ENCODE measurements at regions not wholly inside any gene's neighbourhood (a gene's known extent, or its start where the extent isn't known, plus 50 kb on each side); places are given as distances from the start of the nearest gene placed in this dataset.

- no peak for DNase-seq (ENCODE audit: low read depth, low spot score)
Observed at GRCh38 chr3:72213296-72214065, 428.5 kb upstream of the PROK2 start.

GRCh38 chr3:72212396-72212795, 427.4 kb upstream of the PROK2 start:
- no peak for DNase-seq (ENCODE audit: low read depth, low spot score)
- no peak overlapping the region for H3K27ac ChIP-seq

More at GRCh38 chr3:72213296-72214065, 428.5 kb upstream of the PROK2 start:
- H3K27ac ChIP-seq: no peak overlapping the region

GRCh38 chr3:72210261-72210660, 425.3 kb upstream of the PROK2 start:
- no peak for DNase-seq (ENCODE audit: low read depth, low spot score)
- H3K27ac ChIP-seq: no peak overlapping the region

GRCh38 chr3:72205297-72205826, 420.4 kb upstream of the PROK2 start:
- no peak overlapping the region for H3K27ac ChIP-seq
- DNase-seq (ENCODE audit: low read depth, low spot score): no peak

- no peak for DNase-seq (ENCODE audit: low read depth, low spot score)
- no peak overlapping the region for H3K27ac ChIP-seq
Observed at GRCh38 chr3:72204452-72204851, 419.5 kb upstream of the PROK2 start.

GRCh38 chr3:72203613-72204349, 418.8 kb upstream of the PROK2 start:
- DNase-seq (ENCODE audit: low read depth, low spot score): no peak
- no peak overlapping the region for H3K27ac ChIP-seq

- no peak for DNase-seq (ENCODE audit: low read depth, low spot score)
- no peak overlapping the region for H3K27ac ChIP-seq
Observed at GRCh38 chr3:72203105-72203504, 418.2 kb upstream of the PROK2 start.

GRCh38 chr3:72200332-72200731, 415.4 kb upstream of the PROK2 start:
- no peak for DNase-seq (ENCODE audit: low read depth, low spot score)
- H3K27ac ChIP-seq: no peak overlapping the region

GRCh38 chr3:72199530-72199929, 414.6 kb upstream of the PROK2 start:
- no peak overlapping the region for H3K27ac ChIP-seq
- no peak for DNase-seq (ENCODE audit: low read depth, low spot score)

GRCh38 chr3:72196377-72196929, 411.5 kb upstream of the PROK2 start:
- no peak for DNase-seq (ENCODE audit: low read depth, low spot score)
- H3K27ac ChIP-seq: no peak overlapping the region

GRCh38 chr3:72195895-72196294, 410.9 kb upstream of the PROK2 start:
- H3K27ac ChIP-seq: no peak overlapping the region
- no peak for DNase-seq (ENCODE audit: low read depth, low spot score)

GRCh38 chr3:72194458-72194857, 409.5 kb upstream of the PROK2 start:
- no peak for DNase-seq (ENCODE audit: low read depth, low spot score)
- H3K27ac ChIP-seq: no peak overlapping the region

- DNase-seq (ENCODE audit: low read depth, low spot score): no peak
- no peak overlapping the region for H3K27ac ChIP-seq
Observed at GRCh38 chr3:72193771-72194430, 409.0 kb upstream of the PROK2 start.

GRCh38 chr3:72192572-72192971, 407.6 kb upstream of the PROK2 start:
- no peak for DNase-seq (ENCODE audit: low read depth, low spot score)
- H3K27ac ChIP-seq: no peak overlapping the region

- no peak for DNase-seq (ENCODE audit: low read depth, low spot score)
- no peak overlapping the region for H3K27ac ChIP-seq
Observed at GRCh38 chr3:72191209-72191960, 406.4 kb upstream of the PROK2 start.

GRCh38 chr3:72190050-72190449, 405.1 kb upstream of the PROK2 start:
- no peak overlapping the region for H3K27ac ChIP-seq
- DNase-seq (ENCODE audit: low read depth, low spot score): no peak

GRCh38 chr3:72189339-72189738, 404.4 kb upstream of the PROK2 start:
- H3K27ac ChIP-seq: no peak overlapping the region
- no peak for DNase-seq (ENCODE audit: low read depth, low spot score)

GRCh38 chr3:72188536-72188935, 403.6 kb upstream of the PROK2 start:
- DNase-seq (ENCODE audit: low read depth, low spot score): no peak
- H3K27ac ChIP-seq: no peak overlapping the region

GRCh38 chr3:72187131-72187530, 402.2 kb upstream of the PROK2 start:
- H3K27ac ChIP-seq: no peak overlapping the region
- DNase-seq (ENCODE audit: low read depth, low spot score): no peak

- no peak for DNase-seq (ENCODE audit: low read depth, low spot score)
- no peak overlapping the region for H3K27ac ChIP-seq
Observed at GRCh38 chr3:72186400-72186855, 401.5 kb upstream of the PROK2 start.
